Cardiac septum (tissue), 1 donor: ENCODE measurements at regions not wholly inside any gene's neighbourhood (a gene's known extent, or its start where the extent isn't known, plus 50 kb on each side); places are given as distances from the start of the nearest gene placed in this dataset.

Experiments used
- DNase-seq: peaks from one replicate; pipeline ENCODE4 v3.0.0-alpha.2; 2020; ENCODE audit warnings: low spot score
- intact Hi-C: fragments of 100-400 bp; cut with DNase I; formaldehyde crosslinking; loops from one replicate; pipeline ENCODE4 v1.14.0; 2022
- donor health status: DM: no; HTN: no; CAD: no.

DNA sequence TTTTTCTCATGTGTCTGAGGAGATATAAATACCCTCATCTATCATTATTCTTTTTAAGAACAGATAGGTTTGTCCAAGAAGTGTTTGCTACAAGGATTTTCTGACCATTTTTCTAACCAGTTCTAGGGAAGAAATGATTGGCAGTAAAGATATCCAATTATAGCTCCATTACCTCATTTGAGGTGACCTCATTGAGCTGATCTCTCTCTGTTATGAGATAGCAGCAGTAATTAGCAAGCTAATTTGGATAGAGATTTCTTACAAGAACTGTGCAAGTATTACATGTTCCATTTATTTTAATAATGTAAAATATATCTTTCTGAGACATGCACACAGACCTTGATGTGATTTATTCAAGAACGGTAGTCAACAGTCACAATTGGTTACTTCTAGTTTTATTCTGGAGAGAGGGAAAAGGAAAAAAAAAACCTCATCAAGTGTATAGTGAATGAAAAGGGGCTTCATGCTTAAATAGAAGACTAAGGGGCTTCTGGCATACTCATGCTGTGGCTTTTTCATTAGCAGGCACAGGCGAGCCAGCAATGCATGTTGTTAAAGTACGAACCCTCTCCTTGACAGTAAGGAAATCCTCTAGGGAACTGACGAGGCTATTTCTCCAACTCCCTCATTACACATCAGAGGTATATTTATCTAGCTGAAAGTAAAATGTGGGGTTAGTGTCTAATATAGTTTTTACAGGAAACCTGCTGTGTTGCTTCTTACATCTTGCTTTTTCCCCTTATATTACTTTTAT, 127.3 kb downstream of the NUDT12 start:
- intact Hi-C loops = no loop called here
- DNase-seq = no peak

DNA sequence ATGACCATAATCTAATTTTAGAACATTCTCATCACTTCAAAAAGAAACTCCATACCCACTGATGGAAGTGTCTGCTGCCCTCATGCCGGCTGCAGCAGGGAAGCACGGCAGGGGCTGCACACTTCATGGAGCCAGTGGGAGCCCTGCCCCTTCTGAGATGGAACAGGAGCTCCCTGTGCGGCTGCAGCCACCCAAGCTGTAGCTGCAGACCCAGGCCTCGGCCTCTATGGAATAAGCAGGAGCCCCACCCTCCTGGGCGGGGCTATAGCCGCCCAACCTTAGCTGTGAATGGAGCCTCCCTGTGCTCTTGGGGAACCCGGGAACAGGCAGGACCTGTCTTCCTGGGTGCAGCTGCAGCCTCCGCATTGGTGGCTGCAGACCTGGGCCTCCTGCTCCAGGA, 128.5 kb downstream of the NUDT12 start:
- no peak for DNase-seq
- intact Hi-C loops = no loop called here

DNA sequence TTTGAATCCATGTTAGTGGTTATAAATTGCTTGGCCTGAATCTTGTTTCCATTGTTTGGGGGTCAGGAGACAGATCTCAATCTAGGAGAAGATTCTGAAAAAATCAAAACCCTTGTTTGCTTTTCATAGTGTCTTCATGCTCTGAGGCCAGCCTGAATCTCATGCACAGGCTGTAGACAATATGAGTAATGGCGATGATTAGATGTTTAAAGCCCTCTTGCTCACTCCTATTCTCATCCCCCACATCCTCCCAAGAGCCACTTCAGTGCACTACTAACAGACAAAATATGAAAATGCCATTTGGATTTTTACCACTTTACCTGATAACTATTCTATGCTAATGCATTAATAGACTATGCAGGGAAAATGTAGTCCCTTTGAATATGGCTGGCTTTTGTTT, 129.4 kb downstream of the NUDT12 start:
- intact Hi-C loops = no loop called here
- DNase-seq = no peak

DNA sequence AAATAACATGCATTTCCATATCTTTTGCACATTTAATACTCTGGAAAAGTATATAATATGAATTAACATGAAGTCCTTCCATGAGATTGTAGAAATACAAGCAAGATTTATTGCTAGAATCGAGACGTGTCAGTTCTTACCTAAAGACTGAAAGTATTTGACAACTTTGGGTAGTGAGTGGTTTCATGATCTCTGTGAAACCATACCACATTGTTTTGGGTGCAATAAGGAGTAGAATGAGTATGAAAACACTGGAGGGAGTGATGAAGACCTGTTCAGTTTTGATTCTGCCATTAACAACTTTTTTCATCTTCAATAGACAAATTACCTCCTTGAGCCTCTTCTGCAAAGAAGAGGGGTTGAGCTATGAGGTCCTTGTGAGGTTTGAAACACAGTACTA, 133.7 kb downstream of the NUDT12 start:
- intact Hi-C loops = no loop called here

DNA sequence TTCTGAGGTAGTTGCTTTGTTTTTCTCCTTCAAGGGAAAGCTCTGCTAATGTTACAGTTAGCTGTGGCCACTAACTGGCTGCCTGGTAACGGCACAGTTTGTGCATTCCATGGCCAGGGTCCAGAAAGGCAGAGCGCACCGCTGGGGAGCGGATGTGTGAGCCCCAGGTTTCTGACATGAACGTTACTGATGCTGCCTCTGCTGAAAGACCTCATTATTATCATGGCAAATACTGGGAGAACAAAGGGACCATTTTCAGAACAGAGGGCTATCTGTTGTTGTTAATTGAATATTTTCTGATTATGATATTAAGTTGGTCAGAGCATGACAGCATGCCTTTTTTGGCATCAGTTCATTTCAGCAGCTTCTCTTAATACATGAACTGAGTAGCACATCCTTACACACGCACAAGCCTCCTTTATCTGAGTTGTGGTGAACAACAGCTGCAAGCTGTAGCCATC, 134.1 kb downstream of the NUDT12 start:
- intact Hi-C loops = no loop called here
- no peak for DNase-seq

More for the DNA sequence above, 133.7 kb downstream of the NUDT12 start:
- DNase-seq = no peak

DNA sequence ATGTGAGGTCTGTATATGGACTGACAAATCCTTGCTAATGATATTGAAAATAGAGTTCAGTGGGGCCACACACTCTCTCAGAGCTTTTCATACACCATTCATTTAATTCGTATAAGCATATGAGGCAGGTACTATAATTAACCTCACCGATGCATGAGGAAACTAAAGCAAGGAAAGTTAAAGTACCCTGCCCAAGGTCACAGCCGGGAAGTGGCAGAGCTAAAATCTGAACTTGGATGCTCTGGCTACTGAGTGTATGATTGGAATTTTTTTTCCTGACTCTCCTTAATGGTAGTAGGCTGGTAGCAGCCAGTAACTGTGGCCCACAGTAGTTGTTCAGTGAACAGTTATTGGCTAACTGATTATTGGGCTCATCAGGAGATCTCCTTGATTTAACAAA, 135.3 kb downstream of the NUDT12 start:
- intact Hi-C loops = no loop called here
- no peak for DNase-seq

DNA sequence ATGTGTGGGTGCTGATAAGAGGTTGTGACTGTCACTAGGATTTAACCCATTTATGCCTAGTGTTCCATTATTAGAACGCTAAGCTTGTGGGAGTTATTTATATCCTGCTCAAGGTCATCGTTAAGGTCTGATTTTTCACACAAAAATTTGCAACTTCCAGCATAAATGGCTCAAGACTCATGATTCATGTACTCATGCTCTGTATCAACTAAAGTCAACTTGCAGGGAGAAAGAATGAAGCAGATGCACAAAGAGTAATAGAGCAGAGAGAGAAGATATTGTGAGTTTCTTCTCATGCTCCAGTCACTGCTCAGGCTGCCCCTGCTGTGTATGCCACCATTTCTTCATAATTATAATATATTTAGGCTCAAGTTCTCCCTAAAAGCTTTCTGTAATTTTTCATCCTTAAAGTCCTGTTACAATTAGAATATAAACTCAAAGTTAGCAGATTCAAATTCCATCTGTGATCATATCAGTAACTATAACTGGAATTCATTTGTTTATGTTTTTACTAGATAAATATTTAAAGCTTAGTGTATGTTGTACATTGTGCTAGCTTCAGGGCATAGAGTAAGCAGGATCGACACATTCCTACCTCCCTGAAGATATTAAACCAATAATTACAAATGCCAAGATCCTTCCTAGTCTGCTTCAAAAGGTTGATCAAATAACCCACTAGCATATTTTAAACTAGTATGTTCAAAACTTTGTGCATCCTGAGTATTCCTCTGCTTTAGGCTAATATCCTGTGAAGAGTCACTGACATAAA, 136.7 kb downstream of the NUDT12 start:
- no peak for DNase-seq
- intact Hi-C loops = no loop called here

DNA sequence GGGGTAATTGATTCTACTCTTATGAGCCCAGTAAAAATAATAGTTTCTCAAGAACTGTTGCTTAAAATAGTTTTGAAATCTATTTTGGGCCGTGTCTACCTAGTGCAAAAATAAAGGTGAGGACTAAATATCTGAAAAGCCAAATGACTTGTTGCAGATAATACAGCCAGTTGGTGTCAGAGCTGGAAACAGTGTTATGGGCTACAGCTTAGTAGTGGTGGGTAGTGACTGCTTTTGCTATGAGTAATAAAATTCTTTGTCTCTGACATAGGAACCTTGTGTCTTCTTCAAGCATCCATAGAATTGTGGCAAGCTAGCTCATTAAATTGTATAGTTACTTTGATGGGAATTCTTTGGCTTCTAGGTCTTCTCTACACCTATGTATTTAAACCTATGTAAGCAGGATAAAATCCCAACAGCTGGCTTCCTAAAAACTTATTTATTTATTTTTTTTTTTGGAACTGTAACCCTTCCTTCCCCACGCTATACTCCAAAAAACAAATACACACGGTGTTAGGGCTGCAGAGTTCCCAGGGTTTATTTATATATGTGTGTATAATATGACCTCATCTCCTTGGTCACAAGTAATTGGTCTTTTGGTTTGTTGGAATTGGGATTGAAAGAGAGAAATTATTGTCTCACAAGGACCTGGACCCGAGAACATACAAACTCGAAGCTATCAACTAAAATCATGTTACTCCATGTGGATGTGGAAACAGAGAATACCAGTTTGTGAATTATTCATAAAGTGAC, 138.0 kb downstream of the NUDT12 start:
- no peak for DNase-seq
- intact Hi-C loops = no loop called here

DNA sequence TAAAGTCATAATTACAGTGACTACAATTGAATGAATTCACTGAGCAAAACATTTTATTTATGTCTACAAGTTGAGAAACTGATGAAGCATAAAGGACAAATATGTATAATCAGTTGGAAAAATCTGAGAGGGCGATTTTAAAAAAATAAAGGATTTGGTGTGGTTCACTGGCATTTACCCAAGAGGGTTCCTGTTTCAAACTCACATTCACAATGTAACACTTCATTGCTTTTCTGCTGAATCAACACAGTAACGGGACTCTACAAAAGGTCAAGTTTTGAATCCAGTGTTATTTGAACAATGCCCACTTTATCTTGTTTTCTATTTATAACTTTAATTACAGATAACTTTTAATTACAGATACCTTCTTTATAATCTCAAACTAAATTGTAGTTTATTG, 138.6 kb downstream of the NUDT12 start:
- intact Hi-C loops = no loop called here
- no peak for DNase-seq

DNA sequence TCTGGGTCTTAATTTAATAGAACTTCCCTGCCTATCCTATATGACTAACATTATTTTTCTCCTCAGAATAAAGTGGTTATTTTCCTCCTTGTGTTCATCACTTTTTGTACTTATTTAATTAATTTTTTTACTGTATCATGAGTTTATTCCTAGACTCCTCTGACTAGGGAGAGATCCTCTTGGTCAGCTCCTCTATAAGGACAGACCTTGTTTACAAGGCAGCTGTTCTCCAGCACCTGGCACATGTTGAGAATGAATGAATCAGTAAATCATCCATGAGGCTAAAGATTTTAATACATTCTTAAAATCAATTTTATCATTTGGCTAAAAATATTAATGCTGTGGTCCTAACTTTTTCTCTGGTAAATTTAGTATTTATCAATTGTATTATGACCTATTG, 139.8 kb downstream of the NUDT12 start:
- no peak for DNase-seq
- intact Hi-C loops = no loop called here

DNA sequence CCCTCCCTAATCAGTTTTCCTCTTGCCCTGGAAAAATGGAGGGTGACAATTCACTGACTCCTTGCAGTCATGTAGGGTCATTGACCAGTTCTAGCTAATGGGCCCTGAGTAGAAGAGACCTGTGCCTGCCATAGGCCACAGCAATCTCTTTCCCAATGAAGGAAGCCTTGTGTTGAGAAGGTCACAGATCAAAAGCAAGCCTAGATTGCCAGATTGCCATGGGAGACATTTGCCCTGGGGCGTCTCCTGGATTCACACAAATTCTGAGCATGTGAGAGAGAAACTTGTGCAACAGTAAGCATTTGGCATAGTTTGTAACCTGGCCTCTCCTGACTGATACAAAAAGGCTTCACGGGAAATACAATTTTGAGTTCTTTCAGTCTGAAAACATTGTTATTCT, 148.0 kb downstream of the NUDT12 start:
- intact Hi-C loops = no loop called here
- no peak for DNase-seq

DNA sequence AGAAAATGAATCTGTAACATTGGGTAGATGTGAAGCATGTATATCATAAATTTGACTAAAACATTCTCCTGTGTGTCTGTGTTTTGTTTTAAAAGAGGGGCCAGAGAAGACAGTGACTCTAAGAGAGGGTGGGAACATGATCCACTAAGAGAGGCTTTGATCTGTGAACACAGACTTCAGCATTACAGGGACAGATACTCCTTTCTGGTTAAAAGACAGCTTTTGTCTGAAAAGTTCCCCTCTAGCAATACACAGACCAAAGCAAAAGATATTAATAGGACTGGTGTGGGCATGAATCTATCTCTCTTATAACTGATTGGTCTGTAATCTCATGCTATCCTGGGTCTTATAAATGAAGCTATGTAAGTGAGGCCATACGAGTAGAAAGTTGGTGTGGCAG, 150.9 kb downstream of the NUDT12 start:
- intact Hi-C loops = no loop called here
- DNase-seq = no peak

DNA sequence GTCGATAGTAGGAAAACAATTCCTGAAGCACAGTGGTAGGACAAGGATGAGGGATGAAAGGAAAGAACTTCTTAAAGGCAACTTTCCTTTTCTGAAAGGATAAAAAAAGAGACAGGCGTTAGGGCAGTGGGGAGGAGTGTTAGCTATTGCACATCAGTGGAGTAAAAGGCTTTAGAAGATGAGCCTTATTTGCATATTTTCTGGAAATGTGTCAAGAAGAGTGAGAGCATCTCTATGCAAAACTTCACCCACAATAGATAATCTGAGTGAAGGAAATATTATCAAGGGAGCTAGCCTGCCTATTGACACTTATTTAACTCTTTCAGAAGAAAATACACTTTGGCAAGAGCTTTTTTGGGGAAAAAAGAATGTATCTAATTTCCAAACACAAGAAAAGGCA, 151.6 kb downstream of the MACIR start:
- DNase-seq = no peak
- intact Hi-C loops = no loop called here

DNA sequence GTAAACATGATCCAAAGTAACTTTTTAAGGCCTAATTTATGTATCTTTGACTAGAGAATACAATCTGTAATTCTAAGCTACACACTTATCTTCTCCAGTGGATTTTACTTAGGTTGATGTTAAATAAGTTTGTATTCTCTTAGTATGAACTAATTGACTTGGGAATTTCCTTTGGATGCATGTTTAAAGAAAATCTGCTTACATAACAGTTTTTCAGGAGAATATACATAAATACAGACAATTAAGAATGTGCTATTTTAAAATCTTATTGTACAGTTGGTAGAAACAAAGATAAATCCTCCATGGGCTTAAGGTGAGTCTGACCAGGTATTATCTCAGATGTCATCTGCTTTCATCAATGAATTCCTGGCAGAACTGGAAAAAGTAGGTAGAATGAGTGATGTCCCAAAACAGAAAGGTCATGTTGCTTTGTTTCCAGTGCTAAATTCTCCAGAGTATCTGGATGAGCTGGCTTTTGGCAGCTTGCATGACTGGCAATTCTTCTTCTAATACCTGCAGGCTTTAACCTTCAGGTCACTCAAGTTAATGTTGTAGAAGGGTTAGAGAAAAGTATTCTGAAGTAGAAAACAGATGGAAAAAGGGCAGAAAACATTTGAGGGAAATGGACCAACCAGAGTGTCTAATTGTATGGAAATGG, 150.6 kb downstream of the MACIR start:
- intact Hi-C loops = no loop called here
- DNase-seq = no peak

DNA sequence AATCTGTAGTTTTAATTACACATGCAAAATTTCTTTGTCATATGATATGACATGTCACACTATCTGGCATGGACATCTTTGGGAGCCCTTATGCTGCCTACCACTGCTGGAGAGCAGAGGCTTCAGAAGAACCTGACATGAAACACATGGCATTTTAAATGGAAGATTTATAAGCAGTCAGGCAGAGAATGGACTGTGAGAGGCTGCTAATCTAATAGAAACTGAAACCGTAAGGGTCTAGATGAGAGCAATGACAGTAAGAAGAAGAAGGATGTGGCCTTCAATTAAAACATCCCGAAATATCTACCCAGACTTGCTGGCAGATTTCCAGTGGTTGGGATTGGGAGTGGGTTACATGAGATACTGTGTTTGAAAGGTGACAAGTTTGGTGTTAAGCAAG, 149.8 kb downstream of the MACIR start:
- intact Hi-C loops = no loop called here
- DNase-seq = no peak

DNA sequence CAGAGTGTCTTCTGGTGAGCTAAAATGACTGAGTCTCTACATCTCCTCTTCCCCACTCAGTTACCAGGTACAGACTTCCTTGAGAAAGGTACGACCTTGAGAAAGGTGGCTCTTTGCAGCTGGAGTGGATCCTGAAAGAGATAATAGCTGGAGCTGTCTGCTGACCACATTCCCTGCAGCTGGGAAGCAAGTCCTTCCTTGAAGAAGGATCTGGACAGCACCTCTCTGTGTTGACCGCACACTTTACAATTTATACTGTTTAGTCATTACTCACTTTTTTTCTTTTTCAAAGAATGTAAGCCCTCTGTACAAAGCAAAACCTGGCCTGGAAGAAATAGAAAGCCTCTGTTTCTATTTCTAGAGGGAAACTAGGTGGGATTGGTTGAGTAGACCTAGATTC, 148.8 kb downstream of the MACIR start:
- intact Hi-C loops = no loop called here
- no peak for DNase-seq

DNA sequence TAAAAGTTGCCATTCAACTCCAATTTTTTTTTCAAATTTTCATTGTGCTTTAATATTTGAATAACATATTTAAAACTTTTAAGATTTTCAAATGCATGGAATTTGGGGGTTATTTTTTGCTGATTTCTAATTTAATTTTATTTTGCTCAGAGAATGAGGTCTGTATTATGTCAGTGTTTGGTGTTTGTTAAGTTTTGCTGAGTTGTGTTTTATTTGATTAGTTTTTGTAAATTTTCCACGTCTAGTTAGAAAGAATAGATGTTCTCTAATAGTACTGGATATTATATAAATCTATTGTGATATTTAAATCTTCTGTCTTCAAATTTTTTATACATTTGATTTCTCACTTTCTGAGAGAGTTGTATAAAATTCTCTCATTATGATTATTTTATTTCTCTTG, 145.9 kb downstream of the MACIR start:
- no peak for DNase-seq
- intact Hi-C loops = no loop called here

DNA sequence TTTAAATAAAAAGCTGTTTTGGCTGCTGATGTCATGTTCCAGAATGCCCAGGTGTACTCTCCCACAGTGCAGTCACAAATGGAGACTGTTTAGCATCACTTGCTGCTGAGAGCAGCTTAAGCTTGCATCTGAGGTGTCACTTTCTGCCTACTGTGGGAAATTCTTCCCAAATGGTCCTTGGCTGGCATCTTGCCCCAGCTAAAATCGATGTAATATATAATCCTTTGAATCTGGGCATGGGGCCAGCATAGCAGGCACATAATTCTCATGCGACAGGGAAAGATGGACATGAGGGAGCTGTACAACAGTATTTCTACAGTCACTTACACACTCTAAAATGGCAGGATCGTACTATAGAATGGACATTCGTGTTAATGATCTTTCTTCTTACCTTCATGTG, 144.3 kb downstream of the MACIR start:
- intact Hi-C loops = no loop called here
- DNase-seq = no peak

DNA sequence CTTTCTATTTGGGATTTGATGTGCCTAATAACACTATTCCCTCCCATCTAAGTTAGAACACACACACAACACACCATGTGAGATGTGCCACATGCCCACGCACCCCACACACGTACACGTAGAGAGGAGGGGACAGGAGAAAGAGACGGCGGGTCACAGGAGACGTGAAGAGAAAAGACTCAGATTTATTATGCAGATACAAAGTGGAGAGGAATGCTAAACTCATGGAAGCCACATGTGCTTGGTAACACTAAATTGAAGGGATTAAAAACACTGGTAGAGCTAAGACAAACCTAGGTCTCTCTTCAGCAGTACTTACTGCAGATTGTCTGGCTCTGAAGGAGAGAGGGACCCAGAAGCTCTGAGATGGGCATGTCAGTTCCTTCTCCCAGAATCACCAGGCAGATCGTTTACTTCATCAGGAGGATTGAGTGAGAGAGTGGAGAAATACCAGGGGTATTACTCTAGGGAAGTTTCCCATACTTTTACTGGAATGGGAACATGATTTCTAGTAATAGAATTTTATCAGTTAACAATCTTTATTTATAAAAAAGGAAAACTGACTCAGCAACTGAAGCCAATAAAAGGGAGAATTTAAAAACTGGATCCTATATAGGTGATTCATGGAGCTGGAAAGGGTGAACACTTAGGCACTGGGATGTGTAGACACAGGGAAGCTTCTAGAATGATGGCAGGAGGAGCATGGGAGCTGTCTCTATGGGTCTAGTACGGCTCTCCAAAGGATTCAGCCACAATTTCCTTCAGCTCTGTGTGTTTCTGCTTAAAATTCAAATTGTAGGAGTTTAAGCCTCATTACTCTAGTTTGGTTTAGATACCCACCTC, 139.4 kb downstream of the MACIR start:
- intact Hi-C loops = no loop called here
- no peak for DNase-seq
